H9 (cell line): ENCODE measurements at regions not wholly inside any gene's neighbourhood (a gene's known extent, or its start where the extent isn't known, plus 50 kb on each side); places are given as distances from the start of the nearest gene placed in this dataset.

Source experiments
- DNase-seq: peaks from one replicate; pipeline ENCODE4 v3.0.0-alpha.2; 2017
- H2AFZ ChIP-seq: one replicate; pipeline ENCODE4 v1.6.1; 2013; ENCODE audit warnings: mild to moderate bottlenecking, low read length, control low read depth, moderate library complexity
- H2AK5ac ChIP-seq: 2 replicates; pipeline ENCODE4 v1.6.1; 2013; ENCODE audit warnings: low read length, control low read depth, mixed read lengths; ENCODE audit not compliant: insufficient read length
- H2BK120ac ChIP-seq: one replicate; pipeline ENCODE4 v1.6.1; 2013; ENCODE audit warnings: low read depth, mild to moderate bottlenecking, low read length, control low read depth, inconsistent platforms; ENCODE audit not compliant: poor library complexity, severe bottlenecking
- H2BK12ac ChIP-seq: 2 replicates; pipeline ENCODE4 v1.6.1; 2013; ENCODE audit warnings: low read length, control low read depth, mixed read lengths, low read depth; ENCODE audit not compliant: insufficient read length
- H2BK15ac ChIP-seq: 2 replicates; pipeline ENCODE4 v1.6.1; 2013; ENCODE audit warnings: low read depth, low read length, control low read depth
- H2BK20ac ChIP-seq: one replicate; pipeline ENCODE4 v1.6.1; 2013; ENCODE audit warnings: low read depth, mild to moderate bottlenecking, low read length, control low read depth, inconsistent platforms; ENCODE audit not compliant: poor library complexity, severe bottlenecking
- H2BK5ac ChIP-seq: 2 replicates; pipeline ENCODE4 v1.6.1; 2013; ENCODE audit warnings: low read length, control low read depth, mixed read lengths; ENCODE audit not compliant: insufficient read length
- H3K14ac ChIP-seq: 2 replicates; pipeline ENCODE4 v1.6.1; 2013; ENCODE audit warnings: low read length, control low read depth; ENCODE audit not compliant: insufficient read depth
- H3K18ac ChIP-seq: 2 replicates; pipeline ENCODE4 v1.6.1; 2013; ENCODE audit warnings: low read depth, mild to moderate bottlenecking, mixed read lengths, low read length, control low read depth; ENCODE audit not compliant: insufficient read length
- H3K23ac ChIP-seq: 2 replicates; pipeline ENCODE4 v1.6.1; 2013; ENCODE audit warnings: low read length, control low read depth, mixed read lengths, low read depth; ENCODE audit not compliant: insufficient read length
- H3K23me2 ChIP-seq: 2 replicates; pipeline ENCODE4 v1.6.1; 2013; ENCODE audit warnings: low read depth, mild to moderate bottlenecking, mixed read lengths, low read length, control low read depth; ENCODE audit not compliant: insufficient read length, poor library complexity, severe bottlenecking
- H3K27ac ChIP-seq: 2 replicates; pipeline ENCODE4 v1.5.1; 2013; ENCODE audit warnings: low read length, control low read depth, mixed read lengths, low read depth; ENCODE audit not compliant: insufficient read length
- H3K27me3 ChIP-seq: 2 replicates; pipeline ENCODE4 v1.6.1; 2013; ENCODE audit warnings: low read length, control low read depth, inconsistent platforms; ENCODE audit not compliant: insufficient read depth
- H3K4ac ChIP-seq: 2 replicates; pipeline ENCODE4 v1.6.1; 2013; ENCODE audit warnings: low read depth, mild to moderate bottlenecking, control low read depth, inconsistent platforms, low read length, moderate library complexity
- H3K4me1 ChIP-seq: 2 replicates; pipeline ENCODE4 v1.6.1; 2013; ENCODE audit warnings: low read length, control low read depth, inconsistent platforms; ENCODE audit not compliant: insufficient read depth
- H3K4me2 ChIP-seq: 2 replicates; pipeline ENCODE4 v1.6.1; 2013; ENCODE audit warnings: low read length, control low read depth, mixed read lengths; ENCODE audit not compliant: insufficient read length, insufficient read depth
- H3K56ac ChIP-seq: 2 replicates; pipeline ENCODE4 v1.6.1; 2013; ENCODE audit warnings: low read depth, mild to moderate bottlenecking, mixed read lengths, low read length, control low read depth; ENCODE audit not compliant: insufficient read length
- H3K79me1 ChIP-seq: 2 replicates; pipeline ENCODE4 v1.6.1; 2013; ENCODE audit warnings: low read depth, mild to moderate bottlenecking, moderate library complexity, low read length, control low read depth, inconsistent platforms; ENCODE audit not compliant: insufficient read depth, poor library complexity, severe bottlenecking
- H3K79me2 ChIP-seq: 2 replicates; pipeline ENCODE4 v1.6.1; 2013; ENCODE audit warnings: low read length, control low read depth, inconsistent platforms; ENCODE audit not compliant: insufficient read depth
- H3K9ac ChIP-seq: 2 replicates; pipeline ENCODE4 v1.6.1; 2013; ENCODE audit warnings: low read length, control low read depth, mixed read lengths; ENCODE audit not compliant: insufficient read length; ENCODE audit errors: extremely low read depth
- H3K9me3 ChIP-seq: one replicate; pipeline ENCODE4 v1.6.1; 2013; ENCODE audit warnings: low read depth, low read length, inconsistent platforms; ENCODE audit not compliant: control insufficient read depth
- H3T11ph ChIP-seq: one replicate; pipeline ENCODE4 v1.6.1; 2013; ENCODE audit warnings: mild to moderate bottlenecking, low read length, control low read depth, inconsistent platforms
- H4K20me1 ChIP-seq: one replicate; pipeline ENCODE4 v1.6.1; 2013; ENCODE audit not compliant: control insufficient read depth, insufficient read length, insufficient read depth
- H4K5ac ChIP-seq: 2 replicates; pipeline ENCODE4 v1.6.1; 2013; ENCODE audit warnings: low read depth, mild to moderate bottlenecking, mixed read lengths, low read length, control low read depth; ENCODE audit not compliant: insufficient read length
- H4K8ac ChIP-seq: replicated peaks from 2 replicates; pipeline ENCODE4 v1.6.1; 2013; ENCODE audit warnings: low read length, control low read depth, mixed read lengths, low read depth; ENCODE audit not compliant: insufficient read length
- H4K91ac ChIP-seq: 2 replicates; pipeline ENCODE4 v1.6.1; 2013; ENCODE audit warnings: low read depth, mild to moderate bottlenecking, moderate library complexity, mixed read lengths, low read length, control low read depth; ENCODE audit not compliant: insufficient read length
- H3K27ac Mint-ChIP-seq, 3 experiments: 2 replicates in 2 of 3; 3 replicates in 1 of 3; pipeline ENCODE4 v1.8.0; 2020 to 2021; ENCODE audit warnings: mixed read lengths in 3 of 3, mild to moderate bottlenecking in 1 of 3, moderate library complexity in 1 of 3
- H3K27me3 Mint-ChIP-seq: 2 replicates; pipeline ENCODE4 v1.8.0; 2021; ENCODE audit warnings: low read depth, mild to moderate bottlenecking, moderate library complexity, mixed read lengths
- H3K36me3 Mint-ChIP-seq, 3 experiments: 2 replicates in 2 of 3; 3 replicates in 1 of 3; pipeline ENCODE4 v1.8.0; 2020 to 2021; ENCODE audit warnings: low read depth in 3 of 3, mixed read lengths in 3 of 3; ENCODE audit not compliant: insufficient read depth in 1 of 3
- H3K4me1 Mint-ChIP-seq, 2 experiments: 2 replicates each; pipeline ENCODE4 v1.8.0; 2020; ENCODE audit warnings: mixed read lengths in 2 of 2
- H3K4me3 Mint-ChIP-seq, 2 experiments: 2 replicates in 1 of 2; 3 replicates in 1 of 2; pipeline ENCODE4 v1.8.0; 2020 to 2021; ENCODE audit warnings: mild to moderate bottlenecking in 2 of 2, mixed read lengths in 2 of 2, moderate library complexity in 1 of 2
- H3K9me3 Mint-ChIP-seq, 2 experiments: 2 replicates in 1 of 2; 3 replicates in 1 of 2; pipeline ENCODE4 v1.8.0; 2020; ENCODE audit warnings: mild to moderate bottlenecking in 2 of 2, mixed read lengths in 2 of 2, moderate library complexity in 1 of 2
- WGBS: extraction: QIAGEN DNeasy Blood & Tissue Kit; methylation state at CpG from one replicate; pipeline ENCODE4 v1.1.7; 2013; ENCODE audit warnings: missing lambda C conversion rate, low lambda C conversion rate, mixed read lengths; ENCODE audit not compliant: insufficient read length; ENCODE audit errors: extremely low coverage; 5-methylcytosine and 5-hydroxymethylcytosine counted together
- TF ChIP-seq, protein P1 (sequence below): fragments of 200-600 bp; sonication (generic); conservative IDR thresholded peaks from 3 replicates; pipeline ENCODE4 v1.8.0; 2021; ENCODE audit warnings: antibody characterized with exemption, mild to moderate bottlenecking

DNA sequence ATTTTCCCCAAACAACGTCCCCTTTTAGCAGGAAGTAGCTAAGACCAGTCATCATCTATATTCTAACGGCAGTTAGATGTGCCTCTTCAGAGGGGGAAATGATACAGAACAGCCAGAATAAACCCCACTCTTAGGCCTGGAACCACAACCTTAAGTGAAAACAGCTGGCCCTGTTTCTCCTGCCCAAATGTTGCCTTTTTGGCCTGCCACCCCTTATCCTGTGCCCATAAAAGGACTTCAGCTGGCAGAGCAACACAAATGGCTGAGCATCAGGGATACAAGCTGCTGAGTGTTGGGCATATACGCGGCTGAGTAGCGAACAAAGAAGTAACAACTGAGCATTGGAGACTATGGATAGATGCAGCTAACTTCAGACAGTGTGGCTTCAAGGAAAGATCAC, 1491.4 kb downstream of the LRRC4C start:
- Histone ChIP-seq H2BK5ac (no peak overlapping the region), H3K14ac (no peak overlapping the region), H2AFZ (no peak overlapping the region), H3K27me3 (no peaks in the 10 kb centered on the region), H2AK5ac (no peak overlapping the region), H2BK12ac (no peak overlapping the region), H3K56ac (no peak overlapping the region), H3K79me2 (no peaks in the 10 kb centered on the region), H3K18ac (no peak overlapping the region), H4K20me1 (no peaks in the 10 kb centered on the region), H3K9ac (no peak overlapping the region), H2BK15ac (no peak overlapping the region), H3K79me1 (no peaks in the 10 kb centered on the region), H3K9me3 (no peaks in the 10 kb centered on the region), H3K4me2 (no peak overlapping the region), H3T11ph (no peak overlapping the region), H3K27ac (no peak overlapping the region), H3K4ac (no peak overlapping the region), H4K8ac (no peak overlapping the region), H3K23me2 (no peaks in the 10 kb centered on the region), H2BK120ac (no peak overlapping the region), H3K4me1 (no peaks in the 10 kb centered on the region), H2BK20ac (no peak overlapping the region), H3K23ac (no peak overlapping the region), H4K5ac (no peak overlapping the region), H4K91ac (no peak overlapping the region)
- no peak overlapping the region for H3K4me3 Mint-ChIP-seq
- no peak overlapping the region for H3K27ac Mint-ChIP-seq
- H3K9me3 Mint-ChIP-seq = no peaks in the 10 kb centered on the region; a peak in 2 of 5 replicates
- H3K27me3 Mint-ChIP-seq = no peaks in the 10 kb centered on the region
- TF ChIP-seq, protein P1, sequence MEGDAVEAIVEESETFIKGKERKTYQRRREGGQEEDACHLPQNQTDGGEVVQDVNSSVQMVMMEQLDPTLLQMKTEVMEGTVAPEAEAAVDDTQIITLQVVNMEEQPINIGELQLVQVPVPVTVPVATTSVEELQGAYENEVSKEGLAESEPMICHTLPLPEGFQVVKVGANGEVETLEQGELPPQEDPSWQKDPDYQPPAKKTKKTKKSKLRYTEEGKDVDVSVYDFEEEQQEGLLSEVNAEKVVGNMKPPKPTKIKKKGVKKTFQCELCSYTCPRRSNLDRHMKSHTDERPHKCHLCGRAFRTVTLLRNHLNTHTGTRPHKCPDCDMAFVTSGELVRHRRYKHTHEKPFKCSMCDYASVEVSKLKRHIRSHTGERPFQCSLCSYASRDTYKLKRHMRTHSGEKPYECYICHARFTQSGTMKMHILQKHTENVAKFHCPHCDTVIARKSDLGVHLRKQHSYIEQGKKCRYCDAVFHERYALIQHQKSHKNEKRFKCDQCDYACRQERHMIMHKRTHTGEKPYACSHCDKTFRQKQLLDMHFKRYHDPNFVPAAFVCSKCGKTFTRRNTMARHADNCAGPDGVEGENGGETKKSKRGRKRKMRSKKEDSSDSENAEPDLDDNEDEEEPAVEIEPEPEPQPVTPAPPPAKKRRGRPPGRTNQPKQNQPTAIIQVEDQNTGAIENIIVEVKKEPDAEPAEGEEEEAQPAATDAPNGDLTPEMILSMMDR = no peak
- no peaks in the 10 kb centered on the region; a peak in 2 of 7 replicates for H3K36me3 Mint-ChIP-seq
- no peaks in the 10 kb centered on the region for H3K4me1 Mint-ChIP-seq
- WGBS = no CpG with 5 or more reads among the region's 5 CpGs
- no peak for DNase-seq
